HCT116 (cell line): ENCODE measurements at regions not wholly inside any gene's neighbourhood (a gene's known extent, or its start where the extent isn't known, plus 50 kb on each side); places are given as distances from the start of the nearest gene placed in this dataset.

Source experiments
- ATAC-seq: fragments of 200-7000 bp; cut with Tn5 transposase; 2 replicates; pipeline ENCODE4 v1.9.1; 2020; ENCODE audit warnings: mild to moderate bottlenecking, moderate library complexity
- BruUV-seq: library from RNA; stranded (reverse); fragments of 400-500 nt; replicated peaks from 2 replicates; lab custom pipeline; 2021; lab: Mats Ljungman, UMichigan
- CTCF ChIA-PET: fragments of 300-600 bp; sonication (Branson Sonifier 250); formaldehyde crosslinking; loops from one replicate; lab custom pipeline; 2021; ENCODE audit warnings: antibody characterized with exemption; lab: Charles Lee
- POLR2A ChIA-PET: fragments of 300-600, 350-600 bp; sonication (Branson Sonifier 250); formaldehyde crosslinking; loops from one replicate; lab custom pipeline; 2021; ENCODE audit warnings: antibody characterized with exemption; lab: Charles Lee
- RAD21 ChIA-PET, 2 experiments: fragments of 300-600 bp; sonication (Branson Sonifier 250); formaldehyde crosslinking; loops; one replicate each; lab custom pipeline; 2023; ENCODE audit warnings: low total read pairs in 2 of 2; ENCODE audit not compliant: uncharacterized antibody in 2 of 2, unreplicated experiment in 2 of 2, low non-redundant PET in 1 of 2; lab: Charles Lee
- DNase-seq: peaks from one replicate; pipeline ENCODE4 v3.0.0-alpha.2; 2010; ENCODE audit warnings: low read depth, low spot score
- H2AFZ ChIP-seq: fragments of 200-600 bp; shearing (Covaris generic), sonication (generic); 2 replicates; pipeline ENCODE4 v1.6.1; 2017; ENCODE audit warnings: low read depth, mixed run types, mixed read lengths, antibody characterized with exemption, low read length; ENCODE audit not compliant: poor library complexity, severe bottlenecking
- H3K27ac ChIP-seq: 2 replicates; pipeline ENCODE4 v1.5.1; 2012; ENCODE audit warnings: low read depth, low read length
- H3K27me3 ChIP-seq: fragments of 200-600 bp; sonication (generic); 2 replicates; pipeline ENCODE4 v1.6.1; 2016; ENCODE audit warnings: mixed run types, low read length, mixed read lengths; ENCODE audit not compliant: insufficient read depth
- H3K36me3 ChIP-seq, 2 experiments: fragments of 200-500 bp in 1 of 2; fragments of 200-600 bp in 1 of 2; sonication (Bioruptor generic) in 1 of 2; sonication (generic) in 1 of 2; 2 replicates each; pipeline versions ENCODE4 v1.5.1 to v1.6.1; 2014 to 2016; ENCODE audit warnings: low read length in 2 of 2, inconsistent platforms in 1 of 2, mixed read lengths in 1 of 2, mixed run types in 1 of 2; ENCODE audit not compliant: insufficient read depth in 2 of 2, control insufficient read depth in 1 of 2
- H3K4me1 ChIP-seq, 2 experiments: fragments of 200-600 bp in 1 of 2; sonication (generic) in 1 of 2; 2 replicates each; pipeline versions ENCODE4 v1.5.1 to v1.6.1; 2012 to 2017; ENCODE audit warnings: low read length in 2 of 2, inconsistent platforms in 1 of 2, mild to moderate bottlenecking in 1 of 2, mixed read lengths in 1 of 2, mixed run types in 1 of 2, moderate library complexity in 1 of 2; ENCODE audit not compliant: insufficient read depth in 2 of 2, control insufficient read depth in 1 of 2
- H3K4me2 ChIP-seq: fragments of 200-600 bp; sonication (generic); 2 replicates; pipeline ENCODE4 v1.6.1; 2017; ENCODE audit warnings: mixed run types, low read length, mixed read lengths
- H3K4me3 ChIP-seq, 2 experiments: fragments of 200-600 bp in 1 of 2; sonication (generic) in 1 of 2; replicated peaks in 1 of 2; 2 replicates each; pipeline ENCODE4 v1.5.1; 2011 to 2016; ENCODE audit warnings: low read length in 2 of 2, control low read depth in 1 of 2, low read depth in 1 of 2, mild to moderate bottlenecking in 1 of 2, mixed read lengths in 1 of 2, mixed run types in 1 of 2
- H3K79me2 ChIP-seq: fragments of 200-600 bp; sonication (generic); 2 replicates; pipeline ENCODE4 v1.6.1; 2017; ENCODE audit warnings: mild to moderate bottlenecking, mixed run types, low read length, moderate library complexity, mixed read lengths; ENCODE audit not compliant: insufficient read depth
- H3K9ac ChIP-seq: fragments of 200-600 bp; sonication (generic); 2 replicates; pipeline ENCODE4 v1.6.1; 2016; ENCODE audit warnings: low read length, mixed read lengths
- H3K9me2 ChIP-seq: fragments of 200-600 bp; sonication (generic), shearing (Covaris generic); 2 replicates; pipeline ENCODE4 v1.6.1; 2017; ENCODE audit warnings: mixed run types, mild to moderate bottlenecking, moderate library complexity; ENCODE audit not compliant: insufficient read depth
- H3K9me3 ChIP-seq, 2 experiments: fragments of 200-500 bp in 1 of 2; fragments of 200-600 bp in 1 of 2; sonication (Bioruptor generic) in 1 of 2; sonication (generic) in 1 of 2; 2 replicates each; pipeline ENCODE4 v1.6.1; 2014 to 2017; ENCODE audit warnings: low read length in 2 of 2, mixed read lengths in 2 of 2, inconsistent platforms in 1 of 2, low read depth in 1 of 2, mild to moderate bottlenecking in 1 of 2, mixed run types in 1 of 2, moderate library complexity in 1 of 2; ENCODE audit not compliant: control insufficient read depth in 1 of 2, insufficient read depth in 1 of 2
- H4K20me1 ChIP-seq: fragments of 200-600 bp; sonication (generic), shearing (Covaris generic); 2 replicates; pipeline ENCODE4 v1.6.1; 2017; ENCODE audit warnings: mixed run types, mild to moderate bottlenecking, moderate library complexity; ENCODE audit not compliant: insufficient read depth
- CEBPB ChIP-seq: IDR thresholded peaks from 2 replicates; pipeline ENCODE4 v1.6.1; 2012; ENCODE audit warnings: low read depth
- ELF1 ChIP-seq: IDR thresholded peaks from 2 replicates; pipeline ENCODE4 v1.6.1; 2012; ENCODE audit warnings: low read depth, borderline replicate concordance
- EZH2 ChIP-seq: fragments of 200-600 bp; sonication (generic); IDR thresholded peaks from 2 replicates; pipeline ENCODE4 v1.6.1; 2017; ENCODE audit warnings: antibody characterized with exemption, mixed run types
- EZH2phosphoT487 ChIP-seq: fragments of 200-600 bp; IDR thresholded peaks from 2 replicates; pipeline ENCODE4 v1.6.1; 2018; ENCODE audit warnings: antibody characterized with exemption, borderline replicate concordance
- JUND ChIP-seq: IDR thresholded peaks from 2 replicates; pipeline ENCODE4 v1.6.1; 2012
- SIN3A ChIP-seq: IDR thresholded peaks from 2 replicates; pipeline ENCODE4 v1.6.1; 2012; ENCODE audit warnings: low read depth
- SRF ChIP-seq: IDR thresholded peaks from 2 replicates; pipeline ENCODE4 v1.6.1; 2012; ENCODE audit warnings: low read depth
- YY1 ChIP-seq: IDR thresholded peaks from 2 replicates; pipeline ENCODE4 v1.6.1; 2011; ENCODE audit warnings: low read length, low read depth, moderate library complexity, mild to moderate bottlenecking; ENCODE audit not compliant: insufficient replicate concordance; ENCODE audit errors: extremely low read depth
- ZFX ChIP-seq: fragments of 450-650 bp; IDR thresholded peaks from 2 replicates; pipeline ENCODE4 v1.6.1; 2017
- ZNF274 ChIP-seq: fragments of 200-500 bp; sonication (Bioruptor generic); IDR thresholded peaks from 2 replicates; pipeline ENCODE4 v1.6.1; 2014; ENCODE audit warnings: mild to moderate bottlenecking, low read depth, low read length, inconsistent platforms
- intact Hi-C: fragments of 100-400 bp; cut with micrococcal nuclease; formaldehyde crosslinking; loops from 2 replicates; pipeline ENCODE4 v1.10.0; 2022
- TF ChIP-seq, protein P1 (sequence below): IDR thresholded peaks from 2 replicates; pipeline ENCODE4 v1.6.1; 2012; ENCODE audit warnings: low read depth
- TF ChIP-seq, protein P2 (sequence below): IDR thresholded peaks from 2 replicates; pipeline ENCODE4 v1.6.1; 2012
- TF ChIP-seq, protein P3 (sequence below), 3 experiments: fragments of 200-600 bp in 1 of 3; sonication (generic) in 1 of 3; IDR thresholded peaks in 2 of 3; conservative IDR thresholded peaks in 1 of 3; 2 replicates each; pipeline ENCODE4 v1.5.1; 2012 to 2017; ENCODE audit warnings: low read depth in 2 of 3, low read length in 2 of 3, antibody characterized with exemption in 1 of 3, borderline replicate concordance in 1 of 3, control low read depth in 1 of 3, mild to moderate bottlenecking in 1 of 3, mixed read lengths in 1 of 3, mixed run types in 1 of 3, moderate library complexity in 1 of 3; ENCODE audit not compliant: insufficient read depth in 1 of 3
- TF ChIP-seq, protein P4 (sequence below): IDR thresholded peaks from 2 replicates; pipeline ENCODE4 v1.6.1; 2011; ENCODE audit warnings: mild to moderate bottlenecking, low read length, moderate library complexity; ENCODE audit not compliant: insufficient replicate concordance; ENCODE audit errors: extremely low read depth

DNA sequence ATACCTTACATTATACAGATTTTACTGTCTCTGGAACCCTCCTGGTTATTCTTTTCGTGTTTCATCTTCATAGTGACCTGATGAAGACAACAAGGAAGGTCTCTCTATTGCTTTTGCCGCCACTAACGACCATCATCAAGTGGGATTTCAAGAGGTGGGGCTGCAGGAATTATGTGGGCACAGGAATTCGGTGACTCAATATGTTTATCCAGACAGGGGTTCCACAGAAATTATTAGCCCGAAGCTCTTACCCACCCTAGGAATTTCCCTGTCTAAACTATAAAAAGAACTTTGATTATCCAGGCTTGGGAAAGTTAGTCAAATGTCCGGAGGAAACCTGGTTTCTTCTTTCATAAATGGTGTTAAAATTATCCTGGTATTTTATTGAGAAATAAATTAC, 566.8 kb upstream of the TENM4 start (continued):
- TF ChIP-seq, protein P1, sequence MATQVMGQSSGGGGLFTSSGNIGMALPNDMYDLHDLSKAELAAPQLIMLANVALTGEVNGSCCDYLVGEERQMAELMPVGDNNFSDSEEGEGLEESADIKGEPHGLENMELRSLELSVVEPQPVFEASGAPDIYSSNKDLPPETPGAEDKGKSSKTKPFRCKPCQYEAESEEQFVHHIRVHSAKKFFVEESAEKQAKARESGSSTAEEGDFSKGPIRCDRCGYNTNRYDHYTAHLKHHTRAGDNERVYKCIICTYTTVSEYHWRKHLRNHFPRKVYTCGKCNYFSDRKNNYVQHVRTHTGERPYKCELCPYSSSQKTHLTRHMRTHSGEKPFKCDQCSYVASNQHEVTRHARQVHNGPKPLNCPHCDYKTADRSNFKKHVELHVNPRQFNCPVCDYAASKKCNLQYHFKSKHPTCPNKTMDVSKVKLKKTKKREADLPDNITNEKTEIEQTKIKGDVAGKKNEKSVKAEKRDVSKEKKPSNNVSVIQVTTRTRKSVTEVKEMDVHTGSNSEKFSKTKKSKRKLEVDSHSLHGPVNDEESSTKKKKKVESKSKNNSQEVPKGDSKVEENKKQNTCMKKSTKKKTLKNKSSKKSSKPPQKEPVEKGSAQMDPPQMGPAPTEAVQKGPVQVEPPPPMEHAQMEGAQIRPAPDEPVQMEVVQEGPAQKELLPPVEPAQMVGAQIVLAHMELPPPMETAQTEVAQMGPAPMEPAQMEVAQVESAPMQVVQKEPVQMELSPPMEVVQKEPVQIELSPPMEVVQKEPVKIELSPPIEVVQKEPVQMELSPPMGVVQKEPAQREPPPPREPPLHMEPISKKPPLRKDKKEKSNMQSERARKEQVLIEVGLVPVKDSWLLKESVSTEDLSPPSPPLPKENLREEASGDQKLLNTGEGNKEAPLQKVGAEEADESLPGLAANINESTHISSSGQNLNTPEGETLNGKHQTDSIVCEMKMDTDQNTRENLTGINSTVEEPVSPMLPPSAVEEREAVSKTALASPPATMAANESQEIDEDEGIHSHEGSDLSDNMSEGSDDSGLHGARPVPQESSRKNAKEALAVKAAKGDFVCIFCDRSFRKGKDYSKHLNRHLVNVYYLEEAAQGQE = no peak
- TF ChIP-seq ZFX = no peak
- TF ChIP-seq JUND = no peak
- TF ChIP-seq EZH2 = no peak
- no peak for TF ChIP-seq ELF1

DNA sequence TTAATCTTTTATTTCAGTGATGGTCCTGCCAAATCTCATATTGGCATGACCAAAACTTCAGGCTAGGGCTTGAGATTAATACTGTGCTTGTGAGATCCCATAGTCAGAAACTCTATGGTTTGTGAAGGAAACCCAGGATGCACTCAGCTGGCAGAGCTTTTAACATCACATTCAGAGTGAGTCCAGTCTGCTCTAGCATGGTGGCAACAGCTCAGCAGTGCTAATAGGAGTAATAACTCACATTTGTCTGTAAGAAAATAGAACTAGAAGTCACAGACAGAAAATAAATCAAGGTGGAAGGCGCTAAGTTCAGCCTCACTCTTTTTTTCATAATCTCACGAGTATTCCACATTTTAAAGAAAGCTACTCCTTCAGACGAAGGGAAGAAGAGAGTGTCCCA, 549.3 kb upstream of the TENM4 start:
- Histone ChIP-seq H3K36me3 (no peaks in the 10 kb centered on the region), H3K9ac (no peak overlapping the region), H3K9me2 (no peaks in the 10 kb centered on the region), H3K4me3 (no peak overlapping the region), H3K27me3 (no peaks in the 10 kb centered on the region), H4K20me1 (no peaks in the 10 kb centered on the region), H3K4me2 (no peak overlapping the region), H2AFZ (no peak overlapping the region), H3K27ac (no peak overlapping the region), H3K79me2 (no peaks in the 10 kb centered on the region), H3K9me3 (peaks cover 5 to 14% of the 10 kb centered on the region in 2 experiments; a peak in 2 of 4 replicates), H3K4me1 (no peaks in the 10 kb centered on the region)
- DNase-seq (no peak), ATAC-seq (no peak)
- ChIA-PET POLR2A (no interaction called here), RAD21 (no interaction called here), CTCF (no interaction called here)
- intact Hi-C loops = no loop called here
- BruUV-seq = no TSS peak
- TF ChIP-seq, protein P2, sequence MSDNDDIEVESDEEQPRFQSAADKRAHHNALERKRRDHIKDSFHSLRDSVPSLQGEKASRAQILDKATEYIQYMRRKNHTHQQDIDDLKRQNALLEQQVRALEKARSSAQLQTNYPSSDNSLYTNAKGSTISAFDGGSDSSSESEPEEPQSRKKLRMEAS = no peak
- no peak for TF ChIP-seq JUND
- no peak for TF ChIP-seq SRF
- TF ChIP-seq EZH2phosphoT487 = no peak
- no peak for TF ChIP-seq ZFX
- no peak for TF ChIP-seq ZNF274
- TF ChIP-seq SIN3A = no peak
- TF ChIP-seq CEBPB = no peak
- no peak for TF ChIP-seq YY1
- TF ChIP-seq, protein P3, sequence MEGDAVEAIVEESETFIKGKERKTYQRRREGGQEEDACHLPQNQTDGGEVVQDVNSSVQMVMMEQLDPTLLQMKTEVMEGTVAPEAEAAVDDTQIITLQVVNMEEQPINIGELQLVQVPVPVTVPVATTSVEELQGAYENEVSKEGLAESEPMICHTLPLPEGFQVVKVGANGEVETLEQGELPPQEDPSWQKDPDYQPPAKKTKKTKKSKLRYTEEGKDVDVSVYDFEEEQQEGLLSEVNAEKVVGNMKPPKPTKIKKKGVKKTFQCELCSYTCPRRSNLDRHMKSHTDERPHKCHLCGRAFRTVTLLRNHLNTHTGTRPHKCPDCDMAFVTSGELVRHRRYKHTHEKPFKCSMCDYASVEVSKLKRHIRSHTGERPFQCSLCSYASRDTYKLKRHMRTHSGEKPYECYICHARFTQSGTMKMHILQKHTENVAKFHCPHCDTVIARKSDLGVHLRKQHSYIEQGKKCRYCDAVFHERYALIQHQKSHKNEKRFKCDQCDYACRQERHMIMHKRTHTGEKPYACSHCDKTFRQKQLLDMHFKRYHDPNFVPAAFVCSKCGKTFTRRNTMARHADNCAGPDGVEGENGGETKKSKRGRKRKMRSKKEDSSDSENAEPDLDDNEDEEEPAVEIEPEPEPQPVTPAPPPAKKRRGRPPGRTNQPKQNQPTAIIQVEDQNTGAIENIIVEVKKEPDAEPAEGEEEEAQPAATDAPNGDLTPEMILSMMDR (IDR thresholded peaks at IDR 0.05 in 2 of 3, conservative IDR thresholded peaks at IDR 0.05 in 1 of 3; ENCODE audit: borderline replicate concordance in 1 of 3, insufficient read depth in 1 of 3, low read depth in 2 of 3, low read length in 2 of 3) = no peak
- TF ChIP-seq, protein P4, sequence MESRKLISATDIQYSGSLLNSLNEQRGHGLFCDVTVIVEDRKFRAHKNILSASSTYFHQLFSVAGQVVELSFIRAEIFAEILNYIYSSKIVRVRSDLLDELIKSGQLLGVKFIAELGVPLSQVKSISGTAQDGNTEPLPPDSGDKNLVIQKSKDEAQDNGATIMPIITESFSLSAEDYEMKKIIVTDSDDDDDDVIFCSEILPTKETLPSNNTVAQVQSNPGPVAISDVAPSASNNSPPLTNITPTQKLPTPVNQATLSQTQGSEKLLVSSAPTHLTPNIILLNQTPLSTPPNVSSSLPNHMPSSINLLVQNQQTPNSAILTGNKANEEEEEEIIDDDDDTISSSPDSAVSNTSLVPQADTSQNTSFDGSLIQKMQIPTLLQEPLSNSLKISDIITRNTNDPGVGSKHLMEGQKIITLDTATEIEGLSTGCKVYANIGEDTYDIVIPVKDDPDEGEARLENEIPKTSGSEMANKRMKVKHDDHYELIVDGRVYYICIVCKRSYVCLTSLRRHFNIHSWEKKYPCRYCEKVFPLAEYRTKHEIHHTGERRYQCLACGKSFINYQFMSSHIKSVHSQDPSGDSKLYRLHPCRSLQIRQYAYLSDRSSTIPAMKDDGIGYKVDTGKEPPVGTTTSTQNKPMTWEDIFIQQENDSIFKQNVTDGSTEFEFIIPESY = no peak
- TF ChIP-seq, protein P1 = no peak
